ENCODE measurements at regions not wholly inside any gene's neighbourhood (a gene's known extent, or its start where the extent isn't known, plus 50 kb on each side); places are given as distances from the start of the nearest gene placed in this dataset.

GRCh38 chr16:65815707-65816106 is 550.8 kb upstream of the CDH5 start:
- no peak for TF ChIP-seq EZH2phosphoT487 (IDR thresholded peaks at IDR 0.05; ENCODE audit: low read depth, severe bottlenecking, unreplicated experiment)
- no peak for TF ChIP-seq CTCF (IDR thresholded peaks at IDR 0.05; ENCODE audit: poor library complexity)
